ENCODE measurements at regions not wholly inside any gene's neighbourhood (a gene's known extent, or its start where the extent isn't known, plus 50 kb on each side); places are given as distances from the start of the nearest gene placed in this dataset.
"Not testable (repeated sequence)": the region's sequence is repeated elsewhere in the genome, so short reads cannot be mapped to it uniquely, and the experiment has no call there.

GRCh38 chr4:95770605-95771004 lies 69.3 kb upstream of the PDHA2 start:
- H3K9me3 Mint-ChIP-seq; H3K9me2 ChIP-seq (ENCODE audit: insufficient read depth); H3K27ac Mint-ChIP-seq; DNase-seq (ENCODE audit: low spot score); H3K27me3 Mint-ChIP-seq (ENCODE audit: insufficient read depth, low read depth, poor library complexity); H3K4me1 ChIP-seq (ENCODE audit: insufficient read depth); H3K4me1 Mint-ChIP-seq; H3K36me3 Mint-ChIP-seq (ENCODE audit: low read depth); H3K27ac ChIP-seq (ENCODE audit: low read depth); H3K36me3 ChIP-seq (ENCODE audit: insufficient read depth); H3K4me3 ChIP-seq; H3K79me2 ChIP-seq (replicated peaks; ENCODE audit: insufficient read depth); H3K4me2 ChIP-seq; ATAC-seq; H3K27me3 ChIP-seq (ENCODE audit: insufficient read depth); H3K4me3 Mint-ChIP-seq; H4K20me1 ChIP-seq (replicated peaks; ENCODE audit: insufficient read depth); H3F3A ChIP-seq (replicated peaks; ENCODE audit: low read depth): not testable (repeated sequence)
- H2AFZ ChIP-seq, result peak overlapping the region; percentile 39; the same call in 1 of the 2 replicates

DNA sequence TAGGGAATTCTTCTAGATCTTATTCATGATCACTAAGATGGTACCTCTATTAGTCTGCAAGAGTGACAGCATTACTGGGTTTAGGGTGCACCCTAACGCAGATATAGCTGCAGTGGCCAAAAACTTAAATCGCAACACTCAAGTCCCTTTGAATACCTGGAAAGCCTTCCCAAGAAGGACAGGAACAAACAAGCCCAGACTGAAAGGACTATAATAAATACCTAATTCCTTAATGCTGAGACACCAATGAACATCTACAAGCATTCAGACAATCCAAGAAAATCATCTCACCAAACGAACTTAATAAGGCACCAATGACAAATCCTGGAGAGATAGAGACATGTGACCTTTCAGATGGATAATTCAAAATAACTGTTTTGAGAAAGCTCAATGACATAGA lies 74.9 kb upstream of the PDHA2 start:
- Histone ChIP-seq H3K4me2 (no peak overlapping the region), H3K27me3 (ENCODE audit: insufficient read depth) (no peaks in the 10 kb centered on the region), H3K27ac (ENCODE audit: low read depth) (no peak overlapping the region), H3K4me3 (no peak overlapping the region), H3F3A (replicated peaks; ENCODE audit: low read depth) (no peaks in the 10 kb centered on the region), H4K20me1 (replicated peaks; ENCODE audit: insufficient read depth) (no peaks in the 10 kb centered on the region), H3K36me3 (ENCODE audit: insufficient read depth) (no peaks in the 10 kb centered on the region), H3K4me1 (ENCODE audit: insufficient read depth) (peaks cover 6% of the 10 kb centered on the region; the same call in 1 of the 2 replicates), H3K79me2 (replicated peaks; ENCODE audit: insufficient read depth) (no peaks in the 10 kb centered on the region), H3K9me2 (ENCODE audit: insufficient read depth) (no peaks in the 10 kb centered on the region), H2AFZ (no peak overlapping the region)
- peaks cover 5% of the 10 kb centered on the region for H3K27me3 Mint-ChIP-seq (ENCODE audit: insufficient read depth, low read depth, poor library complexity)
- H3K27ac Mint-ChIP-seq, result no peak overlapping the region
- peaks cover 6% of the 10 kb centered on the region for H3K4me1 Mint-ChIP-seq
- H3K4me3 Mint-ChIP-seq, result no peak overlapping the region
- H3K36me3 Mint-ChIP-seq (ENCODE audit: low read depth), result 0 out of 3 replicates have a peak, but pooled peaks cover 4% of the 10 kb centered on the region
- no peak for DNase-seq (ENCODE audit: low spot score)
- no peaks in the 10 kb centered on the region; the same call in 2 of the 3 replicates for H3K9me3 Mint-ChIP-seq
- ATAC-seq, result no peak
- TF ChIP-seq POLR2AphosphoS5 (IDR thresholded peaks at IDR 0.05; ENCODE audit: low read depth) (no peak), ZNF331 (CRISPR knock-in tag; IDR thresholded peaks at IDR 0.05; ENCODE audit: low read depth) (no peak), ZNF462 (CRISPR knock-in tag; IDR thresholded peaks at IDR 0.05) (no peak), NANOG (IDR thresholded peaks at IDR 0.05; ENCODE audit: borderline replicate concordance) (no peak), STAT1 (IDR thresholded peaks at IDR 0.05; ENCODE audit: unreplicated experiment) (no peak), JUNB (IDR thresholded peaks at IDR 0.05; ENCODE audit: unreplicated experiment) (no peak), EZH2phosphoT487 (IDR thresholded peaks at IDR 0.05; ENCODE audit: unreplicated experiment) (no peak), ETS1 (IDR thresholded peaks at IDR 0.05) (no peak)
- TF ChIP-seq, protein P1, sequence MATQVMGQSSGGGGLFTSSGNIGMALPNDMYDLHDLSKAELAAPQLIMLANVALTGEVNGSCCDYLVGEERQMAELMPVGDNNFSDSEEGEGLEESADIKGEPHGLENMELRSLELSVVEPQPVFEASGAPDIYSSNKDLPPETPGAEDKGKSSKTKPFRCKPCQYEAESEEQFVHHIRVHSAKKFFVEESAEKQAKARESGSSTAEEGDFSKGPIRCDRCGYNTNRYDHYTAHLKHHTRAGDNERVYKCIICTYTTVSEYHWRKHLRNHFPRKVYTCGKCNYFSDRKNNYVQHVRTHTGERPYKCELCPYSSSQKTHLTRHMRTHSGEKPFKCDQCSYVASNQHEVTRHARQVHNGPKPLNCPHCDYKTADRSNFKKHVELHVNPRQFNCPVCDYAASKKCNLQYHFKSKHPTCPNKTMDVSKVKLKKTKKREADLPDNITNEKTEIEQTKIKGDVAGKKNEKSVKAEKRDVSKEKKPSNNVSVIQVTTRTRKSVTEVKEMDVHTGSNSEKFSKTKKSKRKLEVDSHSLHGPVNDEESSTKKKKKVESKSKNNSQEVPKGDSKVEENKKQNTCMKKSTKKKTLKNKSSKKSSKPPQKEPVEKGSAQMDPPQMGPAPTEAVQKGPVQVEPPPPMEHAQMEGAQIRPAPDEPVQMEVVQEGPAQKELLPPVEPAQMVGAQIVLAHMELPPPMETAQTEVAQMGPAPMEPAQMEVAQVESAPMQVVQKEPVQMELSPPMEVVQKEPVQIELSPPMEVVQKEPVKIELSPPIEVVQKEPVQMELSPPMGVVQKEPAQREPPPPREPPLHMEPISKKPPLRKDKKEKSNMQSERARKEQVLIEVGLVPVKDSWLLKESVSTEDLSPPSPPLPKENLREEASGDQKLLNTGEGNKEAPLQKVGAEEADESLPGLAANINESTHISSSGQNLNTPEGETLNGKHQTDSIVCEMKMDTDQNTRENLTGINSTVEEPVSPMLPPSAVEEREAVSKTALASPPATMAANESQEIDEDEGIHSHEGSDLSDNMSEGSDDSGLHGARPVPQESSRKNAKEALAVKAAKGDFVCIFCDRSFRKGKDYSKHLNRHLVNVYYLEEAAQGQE (IDR thresholded peaks at IDR 0.05; ENCODE audit: unreplicated experiment), result no peak
- TF ChIP-seq, protein P2, sequence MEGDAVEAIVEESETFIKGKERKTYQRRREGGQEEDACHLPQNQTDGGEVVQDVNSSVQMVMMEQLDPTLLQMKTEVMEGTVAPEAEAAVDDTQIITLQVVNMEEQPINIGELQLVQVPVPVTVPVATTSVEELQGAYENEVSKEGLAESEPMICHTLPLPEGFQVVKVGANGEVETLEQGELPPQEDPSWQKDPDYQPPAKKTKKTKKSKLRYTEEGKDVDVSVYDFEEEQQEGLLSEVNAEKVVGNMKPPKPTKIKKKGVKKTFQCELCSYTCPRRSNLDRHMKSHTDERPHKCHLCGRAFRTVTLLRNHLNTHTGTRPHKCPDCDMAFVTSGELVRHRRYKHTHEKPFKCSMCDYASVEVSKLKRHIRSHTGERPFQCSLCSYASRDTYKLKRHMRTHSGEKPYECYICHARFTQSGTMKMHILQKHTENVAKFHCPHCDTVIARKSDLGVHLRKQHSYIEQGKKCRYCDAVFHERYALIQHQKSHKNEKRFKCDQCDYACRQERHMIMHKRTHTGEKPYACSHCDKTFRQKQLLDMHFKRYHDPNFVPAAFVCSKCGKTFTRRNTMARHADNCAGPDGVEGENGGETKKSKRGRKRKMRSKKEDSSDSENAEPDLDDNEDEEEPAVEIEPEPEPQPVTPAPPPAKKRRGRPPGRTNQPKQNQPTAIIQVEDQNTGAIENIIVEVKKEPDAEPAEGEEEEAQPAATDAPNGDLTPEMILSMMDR (conservative IDR thresholded peaks at IDR 0.05; ENCODE audit: low read depth in 2 of 2), result no peak
